OCI-LY7 (cell line): ENCODE measurements at regions not wholly inside any gene's neighbourhood (a gene's known extent, or its start where the extent isn't known, plus 50 kb on each side); places are given as distances from the start of the nearest gene placed in this dataset.

ENCODE experiments used
- BruUV-seq: library from RNA; stranded (reverse); fragments of 400-500 nt; replicated peaks from 2 replicates; lab custom pipeline; 2021; lab: Mats Ljungman, UMichigan
- CTCF ChIA-PET: fragments of 300-600 bp; sonication (Branson Sonifier 250); formaldehyde crosslinking; loops from one replicate; lab custom pipeline; 2022; ENCODE audit warnings: antibody characterized with exemption; ENCODE audit not compliant: unreplicated experiment; lab: Charles Lee
- POLR2A ChIA-PET: fragments of 300-600 bp; sonication (Branson Sonifier 250); formaldehyde crosslinking; loops from one replicate; lab custom pipeline; 2022; ENCODE audit warnings: antibody characterized with exemption; lab: Charles Lee
- DNase-seq: peaks from one replicate; pipeline ENCODE4 v3.0.0-alpha.2; 2015; ENCODE audit warnings: low spot score
- H2AFZ ChIP-seq: fragments of 200-600 bp; sonication (generic), shearing (Covaris generic); 2 replicates; pipeline ENCODE4 v1.6.1; 2014; ENCODE audit warnings: mild to moderate bottlenecking, antibody characterized with exemption, low read length, moderate library complexity
- H3K27ac ChIP-seq: fragments of 200-600 bp; sonication (generic); 2 replicates; pipeline ENCODE4 v1.5.1; 2014; ENCODE audit warnings: mixed run types, low read depth, mild to moderate bottlenecking, moderate library complexity, low read length, inconsistent platforms; ENCODE audit not compliant: poor library complexity, severe bottlenecking
- H3K36me3 ChIP-seq: fragments of 200-600 bp; sonication (generic); 2 replicates; pipeline ENCODE4 v1.6.1; 2014; ENCODE audit warnings: mild to moderate bottlenecking, antibody characterized with exemption, low read length, moderate library complexity, mixed read lengths; ENCODE audit not compliant: insufficient read depth
- H3K4me1 ChIP-seq: fragments of 200-600 bp; sonication (generic); 2 replicates; pipeline ENCODE4 v1.5.1; 2014; ENCODE audit warnings: mild to moderate bottlenecking, low read length; ENCODE audit not compliant: insufficient read depth, poor library complexity, severe bottlenecking
- H3K4me2 ChIP-seq: fragments of 200-600 bp; sonication (generic); 2 replicates; pipeline ENCODE4 v1.6.1; 2014; ENCODE audit warnings: mild to moderate bottlenecking, low read length
- H3K4me3 ChIP-seq: fragments of 200-600 bp; sonication (generic); 2 replicates; pipeline ENCODE4 v1.5.1; 2014; ENCODE audit warnings: mild to moderate bottlenecking, low read depth, low read length; ENCODE audit not compliant: poor library complexity, severe bottlenecking
- H3K79me2 ChIP-seq: fragments of 200-600 bp; sonication (generic); 2 replicates; pipeline ENCODE4 v1.6.1; 2016; ENCODE audit warnings: low read depth, mild to moderate bottlenecking, low read length, moderate library complexity, mixed read lengths; ENCODE audit not compliant: insufficient read depth
- H3K9me2 ChIP-seq: fragments of 200-600 bp; sonication (generic); 2 replicates; pipeline ENCODE4 v1.6.1; 2016; ENCODE audit warnings: mild to moderate bottlenecking, low read length, mixed read lengths; ENCODE audit not compliant: insufficient read depth
- H3K9me3 ChIP-seq: fragments of 200-600 bp; sonication (generic); 2 replicates; pipeline ENCODE4 v1.6.1; 2014; ENCODE audit warnings: mild to moderate bottlenecking, mixed run types, low read length, mixed read lengths
- H4K20me1 ChIP-seq: fragments of 200-600 bp; sonication (generic); 2 replicates; pipeline ENCODE4 v1.6.1; 2014; ENCODE audit warnings: mild to moderate bottlenecking, antibody characterized with exemption, low read length, moderate library complexity, mixed read lengths; ENCODE audit not compliant: insufficient read depth
- CTCF ChIP-seq: fragments of 200-600 bp; sonication (generic); conservative IDR thresholded peaks from 2 replicates; pipeline ENCODE4 v1.5.1; 2014; ENCODE audit warnings: mild to moderate bottlenecking, antibody characterized with exemption, low read length, moderate library complexity, mixed read lengths
- EZH2phosphoT487 ChIP-seq: fragments of 200-600 bp; sonication (generic); IDR thresholded peaks from 2 replicates; pipeline ENCODE4 v1.6.1; 2018; ENCODE audit warnings: low read depth, borderline replicate concordance, mild to moderate bottlenecking, mixed run types, antibody characterized with exemption, low read length, moderate library complexity, mixed read lengths
- intact Hi-C: fragments of 100-400 bp; cut with micrococcal nuclease; formaldehyde crosslinking; loops from one replicate; pipeline ENCODE4 v1.10.0; 2022; ENCODE audit not compliant: unreplicated experiment

DNA sequence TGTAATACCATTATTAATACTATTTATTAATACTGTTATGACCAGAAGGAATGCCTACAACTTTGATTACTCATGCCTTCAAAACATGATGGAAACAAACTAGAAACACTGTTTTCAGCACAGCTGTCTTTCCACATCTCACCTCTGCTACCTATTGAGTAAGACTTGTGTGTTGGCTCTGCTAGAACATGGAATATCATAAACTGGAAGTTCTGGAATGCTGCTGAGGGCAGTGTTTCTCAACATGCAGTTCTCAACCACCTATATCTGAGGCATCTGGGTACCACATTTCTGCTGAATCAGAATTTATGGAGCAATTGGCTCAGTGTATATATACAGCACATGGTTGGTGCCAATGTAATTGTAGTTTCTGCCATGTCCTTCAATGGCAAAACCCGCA lies 392.1 kb downstream of the TUSC7 start:
- ChIA-PET POLR2A (interaction anchor here (0.6 to 0.7 kb wide), 2 partner anchors 889 to 1157 kb away, joined by 3 read pairs; no protein-coding TSS in a partner anchor), CTCF (no interaction called here)
- no peak overlapping the region for H3K4me3 ChIP-seq
- intact Hi-C loops = no loop called here
- H3K9me2 ChIP-seq = no peaks in the 10 kb centered on the region
- no peak for TF ChIP-seq EZH2phosphoT487
- no peak for TF ChIP-seq CTCF
- no peak overlapping the region for H3K4me2 ChIP-seq
- H3K9me3 ChIP-seq = no peaks in the 10 kb centered on the region
- H4K20me1 ChIP-seq = no peaks in the 10 kb centered on the region
- no peaks in the 10 kb centered on the region for H3K36me3 ChIP-seq
- no TSS peak for BruUV-seq
- DNase-seq = no peak
- no peak overlapping the region for H3K27ac ChIP-seq
- no peaks in the 10 kb centered on the region for H3K4me1 ChIP-seq
- H2AFZ ChIP-seq = no peak overlapping the region
- H3K79me2 ChIP-seq = no peaks in the 10 kb centered on the region

DNA sequence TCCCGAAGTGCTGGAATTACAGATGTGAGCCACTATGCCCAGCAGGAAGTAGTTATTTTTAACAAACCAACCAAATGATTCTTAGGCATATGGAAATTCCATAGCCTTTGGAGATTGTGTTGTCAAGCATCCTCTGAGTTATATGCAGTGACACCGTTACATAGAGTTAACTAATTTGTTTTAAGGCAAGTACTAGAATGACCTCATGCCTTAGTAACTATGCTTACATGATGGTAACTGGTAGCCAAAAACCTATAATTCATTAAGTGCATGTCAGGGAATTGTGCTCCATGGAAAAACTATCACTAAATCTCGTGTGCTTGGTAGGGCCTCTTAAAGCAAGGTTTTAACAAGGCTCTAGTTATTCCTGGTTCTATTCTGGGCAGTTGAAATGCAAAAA lies 392.8 kb downstream of the TUSC7 start:
- Histone ChIP-seq H3K4me2 (no peak overlapping the region), H2AFZ (no peak overlapping the region), H3K27ac (no peak overlapping the region), H3K4me3 (no peak overlapping the region), H3K4me1 (no peaks in the 10 kb centered on the region), H3K9me3 (no peaks in the 10 kb centered on the region), H3K79me2 (no peaks in the 10 kb centered on the region), H3K36me3 (no peaks in the 10 kb centered on the region), H3K9me2 (no peaks in the 10 kb centered on the region), H4K20me1 (no peaks in the 10 kb centered on the region)
- intact Hi-C loops = no loop called here
- no peak for DNase-seq
- no TSS peak for BruUV-seq
- TF ChIP-seq EZH2phosphoT487 = no peak
- POLR2A ChIA-PET = no interaction called here
- CTCF ChIA-PET = no interaction called here

- intact Hi-C loops = no loop called here
- H3K4me3 ChIP-seq = no peak overlapping the region
- no peak overlapping the region for H3K27ac ChIP-seq
- no peaks in the 10 kb centered on the region for H3K79me2 ChIP-seq
- H4K20me1 ChIP-seq = no peaks in the 10 kb centered on the region
- H3K4me1 ChIP-seq = no peaks in the 10 kb centered on the region
- H3K9me2 ChIP-seq = no peaks in the 10 kb centered on the region
- TF ChIP-seq CTCF (no peak), EZH2phosphoT487 (no peak)
- DNase-seq = no peak
- no TSS peak for BruUV-seq
- POLR2A ChIA-PET = interaction anchor here (0.6 kb wide), 1 partner anchor 644 kb away, joined by 4 read pairs; no protein-coding TSS in a partner anchor
- H3K9me3 ChIP-seq = no peaks in the 10 kb centered on the region
- no peaks in the 10 kb centered on the region for H3K36me3 ChIP-seq
- H2AFZ ChIP-seq = no peak overlapping the region
- H3K4me2 ChIP-seq = no peak overlapping the region
- CTCF ChIA-PET = no interaction called here
Observed at GRCh38 chr3:117103675-117104074, 394.1 kb downstream of the TUSC7 start.
